Breast epithelium (tissue), 3 donors: ENCODE measurements at regions not wholly inside any gene's neighbourhood (a gene's known extent, or its start where the extent isn't known, plus 50 kb on each side); places are given as distances from the start of the nearest gene placed in this dataset.
"Not testable (repeated sequence)": the region's sequence is repeated elsewhere in the genome, so short reads cannot be mapped to it uniquely, and the experiment has no call there.

ENCODE experiments used
- POLR2A ChIP-seq: fragments of 450-650 bp; IDR thresholded peaks from one replicate; pipeline ENCODE4 v1.6.1; 2016; ENCODE audit warnings: antibody characterized with exemption, mild to moderate bottlenecking, moderate library complexity
- POLR2AphosphoS5 ChIP-seq, 3 donors: sonication (generic); formaldehyde crosslinking; IDR thresholded peaks; one replicate each; pipeline ENCODE4 v1.6.1; 2017; ENCODE audit warnings: antibody characterized with exemption in 3 of 3
- TF ChIP-seq, protein P1 (sequence below), 3 donors: fragments of 450-650 bp; IDR thresholded peaks; one replicate each; pipeline ENCODE4 v1.5.1; 2016 to 2017; ENCODE audit warnings: antibody characterized with exemption in 3 of 3, mild to moderate bottlenecking in 3 of 3, moderate library complexity in 3 of 3

DNA sequence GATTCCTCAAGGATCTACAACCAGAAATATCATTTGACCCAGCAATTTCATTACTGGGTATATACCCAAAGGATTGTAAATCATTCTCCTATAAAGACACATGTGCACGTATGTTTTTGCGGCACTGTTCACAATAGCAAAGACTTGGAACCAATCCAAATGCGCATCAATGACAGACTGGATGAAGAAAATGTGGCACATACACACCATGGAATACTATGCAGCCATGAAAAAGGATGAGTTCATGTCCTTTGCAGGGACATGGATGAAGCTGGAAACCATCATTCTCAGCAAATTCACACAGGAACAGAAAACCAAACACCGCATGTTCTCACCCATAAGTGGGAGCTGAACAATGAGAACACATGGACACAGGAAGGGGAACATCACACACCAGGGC lies 119.5 kb upstream of the SHOX start:
- TF ChIP-seq POLR2A; POLR2AphosphoS5 (IDR thresholded peaks at IDR 0.05): not testable (repeated sequence)
- TF ChIP-seq, protein P1, sequence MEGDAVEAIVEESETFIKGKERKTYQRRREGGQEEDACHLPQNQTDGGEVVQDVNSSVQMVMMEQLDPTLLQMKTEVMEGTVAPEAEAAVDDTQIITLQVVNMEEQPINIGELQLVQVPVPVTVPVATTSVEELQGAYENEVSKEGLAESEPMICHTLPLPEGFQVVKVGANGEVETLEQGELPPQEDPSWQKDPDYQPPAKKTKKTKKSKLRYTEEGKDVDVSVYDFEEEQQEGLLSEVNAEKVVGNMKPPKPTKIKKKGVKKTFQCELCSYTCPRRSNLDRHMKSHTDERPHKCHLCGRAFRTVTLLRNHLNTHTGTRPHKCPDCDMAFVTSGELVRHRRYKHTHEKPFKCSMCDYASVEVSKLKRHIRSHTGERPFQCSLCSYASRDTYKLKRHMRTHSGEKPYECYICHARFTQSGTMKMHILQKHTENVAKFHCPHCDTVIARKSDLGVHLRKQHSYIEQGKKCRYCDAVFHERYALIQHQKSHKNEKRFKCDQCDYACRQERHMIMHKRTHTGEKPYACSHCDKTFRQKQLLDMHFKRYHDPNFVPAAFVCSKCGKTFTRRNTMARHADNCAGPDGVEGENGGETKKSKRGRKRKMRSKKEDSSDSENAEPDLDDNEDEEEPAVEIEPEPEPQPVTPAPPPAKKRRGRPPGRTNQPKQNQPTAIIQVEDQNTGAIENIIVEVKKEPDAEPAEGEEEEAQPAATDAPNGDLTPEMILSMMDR (IDR thresholded peaks at IDR 0.05): not testable (repeated sequence)
